SK-N-MC (cell line): ENCODE measurements at regions not wholly inside any gene's neighbourhood (a gene's known extent, or its start where the extent isn't known, plus 50 kb on each side); places are given as distances from the start of the nearest gene placed in this dataset.

Source experiments
- FOXP2 ChIP-seq: optimal IDR thresholded peaks from 2 replicates; pipeline ENCODE3; 2011; ENCODE audit warnings: mild to moderate bottlenecking, moderate library complexity; ENCODE audit not compliant: insufficient read depth; ENCODE audit errors: extremely low read length, control extremely low read depth
- POLR2AphosphoS5 ChIP-seq: IDR thresholded peaks from 2 replicates; pipeline ENCODE4 v1.6.1; 2012; ENCODE audit warnings: mild to moderate bottlenecking, low read depth, low read length, borderline replicate concordance

GRCh38 chr3:5275529-5275928 is 88.0 kb downstream of the EDEM1 start:
- no peak for TF ChIP-seq POLR2AphosphoS5
- no peak for TF ChIP-seq FOXP2
